HUES6 (cell line): ENCODE measurements at regions not wholly inside any gene's neighbourhood (a gene's known extent, or its start where the extent isn't known, plus 50 kb on each side); places are given as distances from the start of the nearest gene placed in this dataset.

Source experiments
- H3K27ac ChIP-seq: 2 replicates; pipeline ENCODE4 v1.7.0; 2013; ENCODE audit warnings: low read depth, mild to moderate bottlenecking, low read length, inconsistent platforms
- H3K27me3 ChIP-seq: 2 replicates; pipeline ENCODE4 v1.6.1; 2013; ENCODE audit warnings: low read length; ENCODE audit not compliant: control insufficient read depth, insufficient read depth
- H3K36me3 ChIP-seq: 2 replicates; pipeline ENCODE4 v1.6.1; 2013; ENCODE audit warnings: low read length; ENCODE audit not compliant: control insufficient read depth, insufficient read depth
- H3K4me1 ChIP-seq: 2 replicates; pipeline ENCODE4 v1.6.1; 2013; ENCODE audit warnings: low read length; ENCODE audit not compliant: control insufficient read depth, insufficient read depth
- H3K4me3 ChIP-seq: 2 replicates; pipeline ENCODE4 v1.5.1; 2013; ENCODE audit warnings: low read depth, low read length
- H3K9ac ChIP-seq: one replicate; pipeline ENCODE4 v1.6.1; 2013; ENCODE audit warnings: mild to moderate bottlenecking, low read length
- H3K9me3 ChIP-seq: 2 replicates; pipeline ENCODE4 v1.6.1; 2013; ENCODE audit warnings: low read depth, low read length; ENCODE audit not compliant: control insufficient read depth, insufficient read depth

- Histone ChIP-seq H3K27ac (no peak overlapping the region), H3K4me3 (no peak overlapping the region), H3K4me1 (no peaks in the 10 kb centered on the region), H3K9ac (no peak overlapping the region), H3K27me3 (no peaks in the 10 kb centered on the region), H3K36me3 (no peaks in the 10 kb centered on the region), H3K9me3 (peaks cover 3% of the 10 kb centered on the region; the same call in 1 of the 2 replicates)
These were observed 763.7 kb upstream of the PHF14 start for GRCh38 chr7:10210000-10210399.

- no peaks in the 10 kb centered on the region for H3K36me3 ChIP-seq
- no peaks in the 10 kb centered on the region for H3K27me3 ChIP-seq
- H3K4me1 ChIP-seq, result no peaks in the 10 kb centered on the region
- H3K27ac ChIP-seq, result no peak overlapping the region
- H3K9ac ChIP-seq, result no peak overlapping the region
- H3K4me3 ChIP-seq, result no peak overlapping the region
- H3K9me3 ChIP-seq, result peaks cover 3% of the 10 kb centered on the region; the same call in 1 of the 2 replicates
These were observed 762.7 kb upstream of the PHF14 start for GRCh38 chr7:10211016-10211415.

- Histone ChIP-seq H3K9me3 (peaks cover 3% of the 10 kb centered on the region; the same call in 1 of the 2 replicates), H3K27ac (no peak overlapping the region), H3K4me1 (no peaks in the 10 kb centered on the region), H3K4me3 (no peak overlapping the region), H3K36me3 (no peaks in the 10 kb centered on the region), H3K27me3 (no peaks in the 10 kb centered on the region), H3K9ac (no peak overlapping the region)
These were observed 761.8 kb upstream of the PHF14 start for GRCh38 chr7:10211861-10212260.

GRCh38 chr7:10212649-10213048, 761.0 kb upstream of the PHF14 start:
- no peaks in the 10 kb centered on the region for H3K4me1 ChIP-seq

GRCh38 chr7:10216462-10216861, 757.2 kb upstream of the PHF14 start:
- no peaks in the 10 kb centered on the region for H3K4me1 ChIP-seq
- no peaks in the 10 kb centered on the region for H3K27me3 ChIP-seq
- no peak overlapping the region for H3K9ac ChIP-seq
- no peak overlapping the region for H3K27ac ChIP-seq
- peaks cover 3% of the 10 kb centered on the region; the same call in 1 of the 2 replicates for H3K9me3 ChIP-seq
- no peaks in the 10 kb centered on the region for H3K36me3 ChIP-seq
- no peak overlapping the region for H3K4me3 ChIP-seq

More at GRCh38 chr7:10212649-10213048, 761.0 kb upstream of the PHF14 start:
- H3K27me3 ChIP-seq, result no peaks in the 10 kb centered on the region
- H3K27ac ChIP-seq, result no peak overlapping the region
- peaks cover 3% of the 10 kb centered on the region; the same call in 1 of the 2 replicates for H3K9me3 ChIP-seq
- no peak overlapping the region for H3K9ac ChIP-seq
- no peaks in the 10 kb centered on the region for H3K36me3 ChIP-seq
- no peak overlapping the region for H3K4me3 ChIP-seq

GRCh38 chr7:10221084-10221483, 752.6 kb upstream of the PHF14 start:
- no peak overlapping the region for H3K4me3 ChIP-seq
- no peaks in the 10 kb centered on the region for H3K27me3 ChIP-seq
- H3K36me3 ChIP-seq, result no peaks in the 10 kb centered on the region
- no peak overlapping the region for H3K27ac ChIP-seq
- no peak overlapping the region for H3K9ac ChIP-seq
- no peaks in the 10 kb centered on the region for H3K9me3 ChIP-seq
- H3K4me1 ChIP-seq, result 0 out of 2 replicates have a peak, but pooled peaks cover 5% of the 10 kb centered on the region

GRCh38 chr7:10222976-10223375, 750.7 kb upstream of the PHF14 start:
- H3K36me3 ChIP-seq, result no peaks in the 10 kb centered on the region
- no peaks in the 10 kb centered on the region for H3K9me3 ChIP-seq
- H3K9ac ChIP-seq, result no peak overlapping the region
- H3K27me3 ChIP-seq, result no peaks in the 10 kb centered on the region
- H3K27ac ChIP-seq, result no peak overlapping the region
- H3K4me3 ChIP-seq, result no peak overlapping the region
- 0 out of 2 replicates have a peak, but pooled peaks cover 5% of the 10 kb centered on the region for H3K4me1 ChIP-seq

- no peaks in the 10 kb centered on the region for H3K36me3 ChIP-seq
- 0 out of 2 replicates have a peak, but pooled peaks cover 5% of the 10 kb centered on the region for H3K4me1 ChIP-seq
- H3K9ac ChIP-seq, result no peak overlapping the region
- H3K4me3 ChIP-seq, result no peak overlapping the region
- no peaks in the 10 kb centered on the region for H3K27me3 ChIP-seq
- H3K27ac ChIP-seq, result no peak overlapping the region
- peaks cover 6% of the 10 kb centered on the region; the same call in 1 of the 2 replicates for H3K9me3 ChIP-seq
These were observed 748.4 kb upstream of the PHF14 start for GRCh38 chr7:10225275-10225674.

- H3K4me1 ChIP-seq, result 0 out of 2 replicates have a peak, but pooled peaks cover 4% of the 10 kb centered on the region
- no peaks in the 10 kb centered on the region for H3K9me3 ChIP-seq
- H3K4me3 ChIP-seq, result no peak overlapping the region
- H3K36me3 ChIP-seq, result no peaks in the 10 kb centered on the region
- no peak overlapping the region for H3K9ac ChIP-seq
- H3K27ac ChIP-seq, result no peak overlapping the region
- H3K27me3 ChIP-seq, result no peaks in the 10 kb centered on the region
These were observed 736.4 kb upstream of the PHF14 start for GRCh38 chr7:10237306-10237705.

GRCh38 chr7:10238641-10239040, 735.0 kb upstream of the PHF14 start:
- H3K9ac ChIP-seq, result no peak overlapping the region
- no peaks in the 10 kb centered on the region for H3K36me3 ChIP-seq
- H3K9me3 ChIP-seq, result no peaks in the 10 kb centered on the region
- H3K4me3 ChIP-seq, result no peak overlapping the region
- H3K4me1 ChIP-seq, result 0 out of 2 replicates have a peak, but pooled peaks cover 4% of the 10 kb centered on the region
- H3K27ac ChIP-seq, result no peak overlapping the region
- H3K27me3 ChIP-seq, result no peaks in the 10 kb centered on the region

GRCh38 chr7:10239695-10240345, 733.9 kb upstream of the PHF14 start:
- no peaks in the 10 kb centered on the region for H3K36me3 ChIP-seq
- H3K4me1 ChIP-seq, result 0 out of 2 replicates have a peak, but pooled peaks cover 4% of the 10 kb centered on the region
- H3K27ac ChIP-seq, result no peak overlapping the region
- H3K4me3 ChIP-seq, result no peak overlapping the region
- no peaks in the 10 kb centered on the region for H3K9me3 ChIP-seq
- no peaks in the 10 kb centered on the region for H3K27me3 ChIP-seq
- no peak overlapping the region for H3K9ac ChIP-seq
